K562 (cell line): ENCODE measurements at regions not wholly inside any gene's neighbourhood (a gene's known extent, or its start where the extent isn't known, plus 50 kb on each side); places are given as distances from the start of the nearest gene placed in this dataset.

ENCODE experiments used
- CTCF ChIP-seq, 3 experiments: IDR thresholded peaks in 2 of 3; conservative IDR thresholded peaks in 1 of 3; 2 replicates each; pipeline ENCODE4 v1.5.1; 2011 to 2012; ENCODE audit warnings: low read length in 3 of 3, mild to moderate bottlenecking in 3 of 3, control low read depth in 2 of 3, improper control_type of control experiment in 1 of 3, inconsistent platforms in 1 of 3, low read depth in 1 of 3, mixed read lengths in 1 of 3, moderate library complexity in 1 of 3; ENCODE audit not compliant: insufficient read depth in 2 of 3
- GTF2A2 ChIP-seq: IDR thresholded peaks from 2 replicates; pipeline ENCODE4 v1.6.1; 2016; ENCODE audit warnings: mild to moderate bottlenecking, missing genetic modification characterization, missing compliant biosample characterization
- KLF6 ChIP-seq: fragments of 250-450 bp; sonication (Bioruptor Pico); IDR thresholded peaks from 2 replicates; pipeline ENCODE4 v1.4.0; 2020; ENCODE audit warnings: mild to moderate bottlenecking, moderate library complexity, borderline replicate concordance
- MTF1 ChIP-seq: fragments of 250-450 bp; sonication (Bioruptor Pico); IDR thresholded peaks from 2 replicates; pipeline ENCODE4 v1.9.0; 2021; ENCODE audit warnings: moderate library complexity, mild to moderate bottlenecking, inconsistent platforms, borderline replicate concordance
- POLR2AphosphoS5 ChIP-seq: IDR thresholded peaks from 2 replicates; pipeline ENCODE4 v1.6.1; 2011; ENCODE audit warnings: mild to moderate bottlenecking, low read depth, low read length, moderate library complexity; ENCODE audit not compliant: control insufficient read depth, insufficient read depth
- VEZF1 ChIP-seq: fragments of 200-800 bp; sonication (Bioruptor generic); IDR thresholded peaks from 2 replicates; pipeline ENCODE4 v1.6.1; 2017; ENCODE audit warnings: missing genetic modification characterization, missing compliant biosample characterization

- TF ChIP-seq POLR2AphosphoS5 (no peak), VEZF1 (no peak), KLF6 (CRISPR knock-in tag) (no peak), GTF2A2 (tag) (no peak), MTF1 (CRISPR knock-in tag) (no peak), CTCF (IDR thresholded peaks at IDR 0.05 in 2 of 3, conservative IDR thresholded peaks at IDR 0.05 in 1 of 3; ENCODE audit: insufficient read depth in 2 of 3, low read depth in 1 of 3, low read length in 3 of 3) (no peak)
These were observed 1352.0 kb upstream of the NUDT12 start for GRCh38 chr5:104914536-104915070.
